Mammary epithelial cell (primary cell): ENCODE measurements at regions not wholly inside any gene's neighbourhood (a gene's known extent, or its start where the extent isn't known, plus 50 kb on each side); places are given as distances from the start of the nearest gene placed in this dataset.

ENCODE experiments used
- CTCF ChIP-seq, 2 donors: IDR thresholded peaks in 1 of 2; conservative IDR thresholded peaks in 1 of 2; 2 replicates each; pipeline ENCODE4 v1.5.1; 2011 to 2012; ENCODE audit warnings: inconsistent platforms in 2 of 2, low read length in 2 of 2, mild to moderate bottlenecking in 2 of 2, control low read depth in 1 of 2, low read depth in 1 of 2; ENCODE audit not compliant: insufficient read depth in 1 of 2; ENCODE audit errors: extremely low read depth in 1 of 2
- EZH2 ChIP-seq: IDR thresholded peaks from 2 replicates; pipeline ENCODE4 v1.6.1; 2012; ENCODE audit warnings: low read length, inconsistent platforms, borderline replicate concordance

GRCh38 chr9:82090046-82090445 lies 101.5 kb downstream of the SPATA31D1 start:
- TF ChIP-seq CTCF (conservative IDR thresholded peaks at IDR 0.05 in 1 of 2, IDR thresholded peaks at IDR 0.05 in 1 of 2; ENCODE audit: extremely low read depth in 1 of 2, insufficient read depth in 1 of 2, low read depth in 1 of 2, low read length in 2 of 2), result no peak
- TF ChIP-seq EZH2, result no peak
